Right lobe of liver (tissue), 6 donors: ENCODE measurements at regions not wholly inside any gene's neighbourhood (a gene's known extent, or its start where the extent isn't known, plus 50 kb on each side); places are given as distances from the start of the nearest gene placed in this dataset.

Experiments used
- ATAC-seq, 4 donors: fragments of 200-7000 bp; cut with Tn5 transposase; one replicate each; pipeline ENCODE4 v1.9.1; 2020; ENCODE audit warnings: mild to moderate bottlenecking in 4 of 4, moderate library complexity in 4 of 4
- DNase-seq, 3 donors: peaks; one replicate each; pipeline ENCODE4 v3.0.0-alpha.2; 2020
- H3K27ac ChIP-seq, 3 donors: fragments of 200-600 bp; one replicate each; pipeline ENCODE4 v1.8.0; 2022
- H3K27me3 ChIP-seq, 2 donors: fragments of 200-600 bp; one replicate each; pipeline ENCODE4 v1.8.0; 2022
- H3K36me3 ChIP-seq, 4 donors: fragments of 200-600 bp; sonication (generic) in 1 of 4; one replicate each; pipeline versions ENCODE4 v1.5.1 to v1.8.0; 2017 to 2022; ENCODE audit warnings: control low read depth in 1 of 4
- H3K4me1 ChIP-seq, 4 donors: fragments of 200-600 bp; sonication (generic) in 1 of 4; one replicate each; pipeline versions ENCODE4 v1.5.1 to v1.8.0; 2017 to 2022; ENCODE audit warnings: control low read depth in 1 of 4
- H3K4me3 ChIP-seq, 3 donors: fragments of 200-600 bp; one replicate each; pipeline ENCODE4 v1.8.0; 2022
- H3K9me3 ChIP-seq, 4 donors: fragments of 200-600 bp; sonication (generic) in 1 of 4; one replicate each; pipeline versions ENCODE4 v1.5.1 to v1.8.0; 2017 to 2022; ENCODE audit warnings: control low read depth in 1 of 4
- CTCF ChIP-seq, 4 donors: fragments of 200-600 bp in 3 of 4; fragments of 450-650 bp in 1 of 4; IDR thresholded peaks; one replicate each; pipeline versions ENCODE4 v1.5.1 to v1.8.0; 2016 to 2022; ENCODE audit warnings: antibody characterized with exemption in 4 of 4, mild to moderate bottlenecking in 2 of 4
- POLR2A ChIP-seq: fragments of 450-650 bp; IDR thresholded peaks from one replicate; pipeline ENCODE4 v1.6.1; 2017; ENCODE audit warnings: antibody characterized with exemption, mild to moderate bottlenecking
- WGBS: methylation state at CpG from one replicate; pipeline ENCODE4 v1.1.6; 2018; ENCODE audit warnings: low coverage, low lambda C conversion rate; ENCODE audit not compliant: insufficient coverage; ENCODE audit errors: missing lambda C conversion rate; 5-methylcytosine and 5-hydroxymethylcytosine counted together
- intact Hi-C, 2 donors: fragments of 100-400 bp; cut with DNase I; formaldehyde crosslinking; loops; one replicate each; pipeline versions ENCODE4 v1.11.2 to v1.14.1; 2022
- microRNA-seq, 2 donors: library from miRNA; unstranded; fragments of <30 nt; microRNA quantifications; one replicate each; pipeline ENCODE4, GENCODE V29; 2019 to 2020
- small RNA-seq, 2 experiments: library from RNA; depleted of rRNA; stranded (forward); fragments of <200 nt; gene quantifications; one replicate each; pipeline ENCODE3, GENCODE V24; 2016
- donor health status: DM: no; HTN: yes; CAD: no.
- donor health status: DM: no; HTN: no; CAD: no.
- donor health status: DM: no; HTN: no; CAD: no.
- donor health status: DM: no; HTN: yes; CAD: no.
- donor health status: DM: no; HTN: yes; CAD: no.

- Histone ChIP-seq H3K27me3 (no peaks in the 10 kb centered on the region), H3K36me3 (no peaks in the 10 kb centered on the region), H3K27ac (no peak overlapping the region), H3K4me3 (no peak overlapping the region), H3K4me1 (no peaks in the 10 kb centered on the region), H3K9me3 (no peaks in the 10 kb centered on the region)
- DNase-seq (no peak), ATAC-seq (no peak)
- no peak for TF ChIP-seq CTCF (IDR thresholded peaks at IDR 0.05)
- no peak for TF ChIP-seq POLR2A
- 71% methylated on average over 3 of the region's 3 CpGs for WGBS
- intact Hi-C loops, result no loop called here
Observed at GRCh38 chr12:98456041-98456440, 59.3 kb upstream of the TMPO start.

GRCh38 chr12:98456576-98457573, 58.5 kb upstream of the TMPO start:
- TF ChIP-seq CTCF (IDR thresholded peaks at IDR 0.05) (no peak), POLR2A (no peak)
- no peak overlapping the region for H3K27ac ChIP-seq
- no peaks in the 10 kb centered on the region for H3K27me3 ChIP-seq
- no peaks in the 10 kb centered on the region for H3K4me1 ChIP-seq
- H3K36me3 ChIP-seq, result no peaks in the 10 kb centered on the region
- peak overlapping the region; percentile 35 to 48 (median 41) for H3K4me3 ChIP-seq
- 10% methylated on average over 23 of the region's 50 CpGs for WGBS
- ATAC-seq (peak; percentile 94 to 99 (median 98)), DNase-seq (peak; percentile 52 to 69 (median 66))
- H3K9me3 ChIP-seq, result no peaks in the 10 kb centered on the region
- intact Hi-C loops, result no loop called here

- no peaks in the 10 kb centered on the region for H3K9me3 ChIP-seq
- no peak for DNase-seq
- no peaks in the 10 kb centered on the region for H3K27me3 ChIP-seq
- WGBS, result 74% methylated on average over 1 of the region's 1 CpG
- intact Hi-C loops, result no loop called here
- H3K27ac ChIP-seq, result no peak overlapping the region
- H3K4me1 ChIP-seq, result no peaks in the 10 kb centered on the region
- H3K4me3 ChIP-seq, result no peak overlapping the region
- H3K36me3 ChIP-seq, result no peaks in the 10 kb centered on the region
- ATAC-seq, result peak in 1 of 4 donors; percentile 53
- TF ChIP-seq CTCF (IDR thresholded peaks at IDR 0.05) (no peak), POLR2A (no peak)
Observed at GRCh38 chr12:98464190-98464589, 51.2 kb upstream of the TMPO start.

- TF ChIP-seq CTCF (IDR thresholded peaks at IDR 0.05), result no peak
- no peak for TF ChIP-seq POLR2A
- intact Hi-C loops, result no loop called here
Observed at GRCh38 chr12:98465505-98465904, 49.9 kb upstream of the TMPO start.

More at GRCh38 chr12:98465505-98465904, 49.9 kb upstream of the TMPO start:
- Histone ChIP-seq H3K27ac (no peak overlapping the region), H3K4me3 (no peak overlapping the region), H3K36me3 (no peaks in the 10 kb centered on the region), H3K4me1 (no peaks in the 10 kb centered on the region), H3K9me3 (no peaks in the 10 kb centered on the region), H3K27me3 (no peaks in the 10 kb centered on the region)
- WGBS, result 73% methylated on average over 1 of the region's 1 CpG
- DNase-seq (no peak), ATAC-seq (no peak)

Small RNA genes lying in the stretch of these regions (microRNA-seq; reads per million reads assigned to microRNA genes)
- gene MIR4303, result 0 reads per million in 2 donors
- gene MIR4495, result 0 reads per million in 2 donors

Small RNA genes lying in the stretch of these regions (small RNA-seq; reads per million reads assigned to genes)
- gene AC018659.1 (0 reads per million in 2 experiments), gene MIR4303 (0 reads per million in 2 experiments), gene MIR4495 (0 reads per million in 2 experiments), gene RNU4-41P (0 reads per million in 2 experiments), gene RNU6-36P (0 reads per million in 2 experiments)
